PC-3 (cell line): ENCODE measurements at regions not wholly inside any gene's neighbourhood (a gene's known extent, or its start where the extent isn't known, plus 50 kb on each side); places are given as distances from the start of the nearest gene placed in this dataset.

Source experiments
- EZH2phosphoT487 ChIP-seq: fragments of 300-600 bp; sonication (generic); IDR thresholded peaks from 2 replicates; pipeline ENCODE4 v1.6.1; 2018; ENCODE audit warnings: mild to moderate bottlenecking, antibody characterized with exemption, low read length, borderline replicate concordance
- TF ChIP-seq, protein P1 (sequence below): fragments of 300-600 bp; sonication (generic); conservative IDR thresholded peaks from 2 replicates; pipeline ENCODE4 v1.5.1; 2017; ENCODE audit warnings: antibody characterized with exemption, low read depth, mild to moderate bottlenecking, low read length

DNA sequence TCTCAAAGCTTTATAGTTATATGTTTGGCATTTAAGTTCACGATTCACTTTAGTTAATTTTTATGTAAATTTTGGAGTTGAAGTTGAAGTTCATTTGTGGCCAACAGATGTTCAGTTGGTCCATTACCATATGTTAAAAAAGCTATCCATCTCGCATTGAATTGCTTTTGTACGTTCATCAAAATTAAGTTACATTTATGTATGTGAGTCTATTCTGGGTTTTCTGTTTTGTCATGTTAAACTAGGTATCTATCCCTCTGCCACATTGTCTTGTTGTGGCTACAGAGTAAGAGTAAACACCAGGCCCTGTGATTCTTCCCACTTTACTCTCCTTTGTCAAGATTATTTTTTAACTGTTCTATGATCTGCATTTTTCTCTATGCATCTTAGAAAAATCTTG, 237.3 kb downstream of the BMP2 start:
- TF ChIP-seq, protein P1, sequence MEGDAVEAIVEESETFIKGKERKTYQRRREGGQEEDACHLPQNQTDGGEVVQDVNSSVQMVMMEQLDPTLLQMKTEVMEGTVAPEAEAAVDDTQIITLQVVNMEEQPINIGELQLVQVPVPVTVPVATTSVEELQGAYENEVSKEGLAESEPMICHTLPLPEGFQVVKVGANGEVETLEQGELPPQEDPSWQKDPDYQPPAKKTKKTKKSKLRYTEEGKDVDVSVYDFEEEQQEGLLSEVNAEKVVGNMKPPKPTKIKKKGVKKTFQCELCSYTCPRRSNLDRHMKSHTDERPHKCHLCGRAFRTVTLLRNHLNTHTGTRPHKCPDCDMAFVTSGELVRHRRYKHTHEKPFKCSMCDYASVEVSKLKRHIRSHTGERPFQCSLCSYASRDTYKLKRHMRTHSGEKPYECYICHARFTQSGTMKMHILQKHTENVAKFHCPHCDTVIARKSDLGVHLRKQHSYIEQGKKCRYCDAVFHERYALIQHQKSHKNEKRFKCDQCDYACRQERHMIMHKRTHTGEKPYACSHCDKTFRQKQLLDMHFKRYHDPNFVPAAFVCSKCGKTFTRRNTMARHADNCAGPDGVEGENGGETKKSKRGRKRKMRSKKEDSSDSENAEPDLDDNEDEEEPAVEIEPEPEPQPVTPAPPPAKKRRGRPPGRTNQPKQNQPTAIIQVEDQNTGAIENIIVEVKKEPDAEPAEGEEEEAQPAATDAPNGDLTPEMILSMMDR, result no peak
- TF ChIP-seq EZH2phosphoT487, result no peak
